Loucy (cell line): ENCODE measurements at regions not wholly inside any gene's neighbourhood (a gene's known extent, or its start where the extent isn't known, plus 50 kb on each side); places are given as distances from the start of the nearest gene placed in this dataset.

Experiments used
- CTCF ChIP-seq: fragments of 200-600 bp; sonication (generic); conservative IDR thresholded peaks from 2 replicates; pipeline ENCODE4 v1.5.1; 2014; ENCODE audit warnings: mild to moderate bottlenecking, antibody characterized with exemption, low read length
- EZH2phosphoT487 ChIP-seq: fragments of 200-600 bp; IDR thresholded peaks from 2 replicates; pipeline ENCODE4 v1.6.1; 2018; ENCODE audit warnings: antibody characterized with exemption, mild to moderate bottlenecking, moderate library complexity, borderline replicate concordance

GRCh38 chr12:86945685-86946196 lies 689.5 kb upstream of the MGAT4C start:
- TF ChIP-seq CTCF, result no peak
- no peak for TF ChIP-seq EZH2phosphoT487
